Neuron (in vitro differentiated cells): ENCODE measurements at regions not wholly inside any gene's neighbourhood (a gene's known extent, or its start where the extent isn't known, plus 50 kb on each side); places are given as distances from the start of the nearest gene placed in this dataset.

ENCODE experiments used
- H2AFZ ChIP-seq: one replicate; pipeline ENCODE4 v1.6.1; 2013; ENCODE audit warnings: low read depth, mild to moderate bottlenecking, inconsistent platforms, low read length, moderate library complexity
- H3K27me3 ChIP-seq: one replicate; pipeline ENCODE4 v1.6.1; 2013; ENCODE audit warnings: low read length; ENCODE audit not compliant: insufficient read depth
- H3K36me3 ChIP-seq: one replicate; pipeline ENCODE4 v1.6.1; 2013; ENCODE audit warnings: low read length; ENCODE audit not compliant: insufficient read depth
- H3K4me1 ChIP-seq: one replicate; pipeline ENCODE4 v1.6.1; 2013; ENCODE audit warnings: low read length; ENCODE audit not compliant: insufficient read depth
- H3K4me3 ChIP-seq: 2 replicates; pipeline ENCODE4 v1.5.1; 2013; ENCODE audit warnings: mild to moderate bottlenecking, low read length, moderate library complexity
- H3K9me3 ChIP-seq: one replicate; pipeline ENCODE4 v1.6.1; 2013; ENCODE audit warnings: low read length

DNA sequence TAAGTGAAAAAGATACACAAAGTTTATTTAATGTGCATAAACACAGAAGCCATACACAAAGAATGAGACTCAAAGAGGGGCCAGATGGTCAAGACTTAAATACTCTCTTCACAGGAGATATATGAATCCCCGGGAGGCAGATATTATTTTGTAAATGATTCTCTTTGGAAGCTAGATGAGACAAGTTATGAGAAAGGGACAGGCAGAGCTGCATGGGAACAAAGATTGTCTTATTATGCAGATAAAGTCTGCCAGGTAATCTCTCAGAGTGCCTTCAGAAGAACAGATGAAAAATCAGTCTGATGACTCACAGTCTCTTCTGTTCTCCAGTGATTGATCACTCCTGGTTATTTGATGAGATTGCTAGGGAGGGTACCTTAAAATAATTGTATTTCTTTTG is 89.0 kb downstream of the NAF1 start:
- H3K4me1 ChIP-seq = peaks cover 6% of the 10 kb centered on the region
- no peaks in the 10 kb centered on the region for H3K27me3 ChIP-seq
- H2AFZ ChIP-seq = no peak overlapping the region
- H3K36me3 ChIP-seq = no peaks in the 10 kb centered on the region
- no peaks in the 10 kb centered on the region for H3K9me3 ChIP-seq
- no peak overlapping the region for H3K4me3 ChIP-seq

DNA sequence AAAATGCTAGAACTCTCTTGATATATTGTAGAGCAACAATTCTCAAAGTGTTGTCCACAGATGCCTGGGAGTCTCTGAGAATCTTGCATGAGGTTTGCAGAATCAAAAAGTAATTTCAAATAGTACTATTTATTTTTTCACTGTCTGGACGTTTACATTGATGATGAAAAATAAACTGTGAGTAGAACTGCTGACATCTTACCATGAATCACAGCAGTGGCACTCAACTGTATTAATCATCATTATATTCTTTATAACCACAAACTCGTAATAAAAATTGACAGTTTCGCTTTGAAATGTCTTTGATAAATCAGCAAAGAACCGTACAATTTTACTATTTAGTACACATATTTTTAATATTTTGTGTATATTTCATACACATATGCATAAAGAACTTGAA is 94.5 kb downstream of the NAF1 start:
- no peaks in the 10 kb centered on the region for H3K9me3 ChIP-seq
- peaks cover 4% of the 10 kb centered on the region for H3K4me1 ChIP-seq
- H3K36me3 ChIP-seq = no peaks in the 10 kb centered on the region
- H3K4me3 ChIP-seq = no peak overlapping the region
- H3K27me3 ChIP-seq = no peaks in the 10 kb centered on the region
- H2AFZ ChIP-seq = no peak overlapping the region

DNA sequence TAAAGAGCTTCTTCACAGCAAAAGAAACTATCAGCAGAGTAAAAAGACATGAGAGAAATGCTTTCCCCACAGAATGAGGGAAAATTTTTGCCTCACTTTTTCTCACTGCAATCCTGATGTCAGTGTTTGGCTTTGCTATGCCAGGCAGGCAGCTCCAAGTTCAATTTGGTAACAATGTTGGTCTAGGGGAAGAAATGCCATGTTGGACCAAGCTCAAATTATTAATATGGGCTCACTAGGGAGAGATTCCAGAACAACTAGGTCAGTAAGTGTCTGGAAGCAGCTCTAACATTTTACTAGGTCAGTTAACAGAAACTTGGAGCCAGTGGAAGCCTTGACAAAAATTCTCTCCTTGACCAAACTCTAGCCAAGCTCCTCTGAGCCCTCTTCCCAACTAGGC is 95.4 kb downstream of the NAF1 start:
- Histone ChIP-seq H3K36me3 (no peaks in the 10 kb centered on the region), H3K9me3 (no peaks in the 10 kb centered on the region), H2AFZ (no peak overlapping the region), H3K27me3 (no peaks in the 10 kb centered on the region), H3K4me1 (peaks cover 4% of the 10 kb centered on the region), H3K4me3 (no peak overlapping the region)

DNA sequence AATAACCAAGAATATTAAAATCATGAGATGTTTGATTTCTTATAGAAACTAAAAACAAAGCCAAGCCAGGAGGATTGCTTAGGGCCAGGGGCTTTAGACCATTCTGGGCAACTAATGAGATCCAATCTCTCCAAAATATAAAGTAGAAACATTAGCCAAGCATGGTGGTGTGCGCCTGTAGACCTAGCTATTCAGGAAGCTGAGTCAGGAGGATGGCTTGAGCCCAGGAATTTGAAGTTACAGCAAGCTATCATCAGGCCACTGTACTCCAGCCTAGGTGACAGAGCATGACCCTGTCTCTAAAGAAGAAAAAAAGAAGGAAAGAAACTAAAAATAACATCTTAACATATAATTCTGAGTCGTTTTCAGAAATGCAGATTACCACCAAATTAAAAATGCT is 96.7 kb downstream of the NAF1 start:
- Histone ChIP-seq H3K4me3 (no peak overlapping the region), H3K9me3 (no peaks in the 10 kb centered on the region), H2AFZ (no peak overlapping the region), H3K36me3 (no peaks in the 10 kb centered on the region), H3K4me1 (peaks cover 4% of the 10 kb centered on the region), H3K27me3 (no peaks in the 10 kb centered on the region)

DNA sequence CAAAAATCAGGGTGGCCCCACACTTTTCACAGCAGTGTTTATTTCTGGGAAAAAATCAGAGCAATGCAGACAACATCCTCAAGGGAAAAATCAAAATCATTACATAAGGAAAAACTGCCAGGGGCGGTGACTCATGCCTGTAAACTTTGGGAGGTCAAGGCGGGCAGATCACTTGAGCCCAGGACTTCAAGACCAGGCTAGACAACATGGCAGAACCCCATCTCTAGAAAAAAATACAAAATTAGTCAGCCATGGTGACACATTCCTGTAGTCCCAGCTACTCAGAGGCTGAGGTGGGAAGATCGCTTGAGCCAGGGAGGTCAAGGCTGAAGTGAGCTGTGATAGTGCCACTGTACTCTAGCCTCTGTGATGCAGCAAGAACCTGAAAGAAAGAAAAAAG is 102.8 kb downstream of the NAF1 start:
- Histone ChIP-seq H2AFZ (no peak overlapping the region), H3K27me3 (no peaks in the 10 kb centered on the region), H3K4me1 (no peaks in the 10 kb centered on the region), H3K9me3 (no peaks in the 10 kb centered on the region), H3K4me3 (no peak overlapping the region), H3K36me3 (no peaks in the 10 kb centered on the region)

DNA sequence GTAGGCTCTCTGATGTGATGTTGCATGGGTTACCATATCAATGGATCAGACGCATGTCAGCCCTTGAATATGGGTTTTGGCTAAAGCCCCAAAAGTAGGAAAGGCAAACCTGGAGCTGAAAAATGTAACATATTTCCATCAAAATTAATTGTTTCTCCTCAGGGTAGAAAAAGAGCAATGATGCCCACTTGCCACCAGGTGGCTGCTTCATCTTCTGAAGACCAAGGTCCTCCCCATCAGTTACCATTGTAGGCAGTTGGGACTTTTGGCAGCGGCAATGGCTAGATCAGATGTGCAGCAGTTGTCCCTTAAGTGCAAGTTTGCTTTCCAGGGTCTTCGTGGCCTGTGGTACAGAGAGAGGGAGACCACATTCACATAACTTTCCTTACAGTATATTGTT is 118.2 kb downstream of the NAF1 start:
- H2AFZ ChIP-seq = no peak overlapping the region

DNA sequence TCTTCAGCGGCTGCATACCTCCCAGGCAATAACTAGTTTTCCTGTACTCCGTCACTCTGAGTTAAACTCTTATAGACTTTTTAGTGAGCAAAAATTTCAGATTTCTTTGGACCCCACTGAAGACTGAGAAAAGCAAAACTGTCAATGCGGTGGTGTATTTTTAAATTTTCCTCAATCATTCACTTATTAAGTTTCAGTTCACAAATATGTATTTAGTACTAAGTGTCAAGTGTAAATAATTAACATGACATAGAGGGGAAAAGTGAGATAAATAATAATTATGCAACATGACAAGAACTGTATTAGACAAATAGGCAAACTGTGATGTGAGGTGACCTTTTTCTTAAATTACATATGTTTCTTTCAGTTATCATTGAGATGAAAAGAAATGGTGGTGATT is 124.4 kb downstream of the NAF1 start:
- Histone ChIP-seq H2AFZ (no peak overlapping the region), H3K4me1 (no peaks in the 10 kb centered on the region), H3K4me3 (no peak overlapping the region), H3K27me3 (no peaks in the 10 kb centered on the region), H3K36me3 (no peaks in the 10 kb centered on the region), H3K9me3 (no peaks in the 10 kb centered on the region)

More for the DNA sequence above, 118.2 kb downstream of the NAF1 start:
- H3K4me3 ChIP-seq = no peak overlapping the region
- no peaks in the 10 kb centered on the region for H3K36me3 ChIP-seq
- H3K9me3 ChIP-seq = no peaks in the 10 kb centered on the region
- no peaks in the 10 kb centered on the region for H3K27me3 ChIP-seq
- no peaks in the 10 kb centered on the region for H3K4me1 ChIP-seq

DNA sequence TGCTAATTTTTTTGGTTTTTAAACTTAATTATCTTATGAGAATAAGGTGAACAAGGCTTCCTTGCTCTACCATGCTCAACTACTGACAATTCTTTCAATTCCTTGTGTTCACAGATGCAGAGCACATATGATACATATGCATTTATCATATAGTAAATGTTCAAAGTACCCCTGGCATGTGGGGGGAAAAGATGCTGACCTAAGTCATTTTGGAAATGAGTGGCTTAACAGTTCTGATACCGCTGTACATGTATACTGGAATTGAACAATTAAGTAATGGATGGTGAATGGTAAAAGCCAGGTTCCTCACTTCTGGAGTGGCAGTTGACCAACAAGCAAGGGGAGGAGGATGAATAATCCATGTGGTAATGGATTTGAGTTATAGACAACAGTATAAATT is 149.6 kb downstream of the NAF1 start:
- Histone ChIP-seq H3K27me3 (no peaks in the 10 kb centered on the region), H3K4me1 (no peaks in the 10 kb centered on the region), H2AFZ (no peak overlapping the region), H3K9me3 (no peaks in the 10 kb centered on the region), H3K4me3 (no peak overlapping the region), H3K36me3 (no peaks in the 10 kb centered on the region)

DNA sequence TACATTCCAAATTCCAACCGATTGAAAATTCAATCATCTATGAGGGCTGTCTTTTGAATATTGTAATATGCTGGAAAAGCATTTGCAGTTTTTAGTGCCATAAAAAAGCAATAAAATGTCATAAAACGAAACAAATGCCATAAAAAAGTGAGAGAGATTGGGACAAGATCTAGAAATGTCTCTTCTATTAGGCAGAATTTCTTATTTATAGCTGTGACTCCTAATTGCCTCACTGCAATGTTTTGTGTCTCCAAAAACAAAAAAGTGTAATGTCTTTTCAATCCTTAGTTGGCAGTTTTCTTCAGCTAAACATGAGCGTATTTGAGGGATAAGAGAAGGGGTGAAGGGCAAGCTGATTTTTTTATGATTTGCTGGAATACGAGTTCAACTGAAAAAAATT is 153.9 kb downstream of the NAF1 start:
- no peak overlapping the region for H3K4me3 ChIP-seq

DNA sequence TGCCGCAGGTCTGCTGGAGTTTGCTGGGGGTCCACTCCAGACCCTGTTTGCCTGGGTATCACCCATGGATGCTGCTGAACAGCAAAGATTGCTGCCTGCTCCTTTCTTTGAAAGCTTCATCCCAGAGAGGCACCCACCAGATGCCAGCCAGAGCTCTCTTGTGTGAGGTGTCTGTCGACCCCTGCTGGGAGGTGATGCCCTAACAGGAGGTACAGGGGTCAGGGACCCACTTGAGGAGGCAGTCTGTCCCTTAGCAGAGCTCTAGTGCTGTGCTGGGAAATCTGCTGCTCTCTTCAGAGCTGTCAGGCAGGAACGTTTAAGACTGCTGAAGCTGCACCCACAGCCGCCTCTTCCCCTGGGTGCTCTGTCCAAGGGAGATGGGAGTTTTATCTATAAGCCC is 162.7 kb downstream of the NAF1 start:
- H3K4me3 ChIP-seq = no peak overlapping the region
- H3K36me3 ChIP-seq = no peaks in the 10 kb centered on the region
- no peaks in the 10 kb centered on the region for H3K9me3 ChIP-seq
- H3K27me3 ChIP-seq = no peaks in the 10 kb centered on the region
- no peak overlapping the region for H2AFZ ChIP-seq
- H3K4me1 ChIP-seq = no peaks in the 10 kb centered on the region

More for the DNA sequence above, 153.9 kb downstream of the NAF1 start:
- Histone ChIP-seq H2AFZ (no peak overlapping the region), H3K27me3 (no peaks in the 10 kb centered on the region), H3K4me1 (no peaks in the 10 kb centered on the region), H3K9me3 (no peaks in the 10 kb centered on the region), H3K36me3 (no peaks in the 10 kb centered on the region)

DNA sequence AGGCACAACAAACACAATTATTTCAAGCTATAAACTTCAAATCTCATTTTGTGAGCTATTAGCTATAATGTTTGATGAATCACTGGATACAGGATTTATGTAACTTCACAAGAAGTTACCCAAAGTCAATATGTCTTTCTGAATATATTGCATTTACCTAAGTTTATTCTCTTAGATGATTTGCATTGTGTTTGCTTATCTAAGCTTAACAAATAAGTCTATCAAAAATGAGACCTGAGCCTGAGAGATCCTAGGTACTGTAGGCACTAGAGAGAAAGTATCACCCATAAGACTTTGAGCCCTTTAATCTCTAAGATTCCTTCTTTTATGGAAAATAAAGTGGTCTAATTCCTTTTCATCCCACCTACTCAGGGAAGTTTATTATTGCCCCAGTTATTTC is 178.2 kb downstream of the NAF1 start:
- Histone ChIP-seq H3K9me3 (no peaks in the 10 kb centered on the region), H3K36me3 (no peaks in the 10 kb centered on the region), H3K27me3 (no peaks in the 10 kb centered on the region), H2AFZ (no peak overlapping the region), H3K4me1 (peaks cover 3% of the 10 kb centered on the region), H3K4me3 (no peak overlapping the region)

DNA sequence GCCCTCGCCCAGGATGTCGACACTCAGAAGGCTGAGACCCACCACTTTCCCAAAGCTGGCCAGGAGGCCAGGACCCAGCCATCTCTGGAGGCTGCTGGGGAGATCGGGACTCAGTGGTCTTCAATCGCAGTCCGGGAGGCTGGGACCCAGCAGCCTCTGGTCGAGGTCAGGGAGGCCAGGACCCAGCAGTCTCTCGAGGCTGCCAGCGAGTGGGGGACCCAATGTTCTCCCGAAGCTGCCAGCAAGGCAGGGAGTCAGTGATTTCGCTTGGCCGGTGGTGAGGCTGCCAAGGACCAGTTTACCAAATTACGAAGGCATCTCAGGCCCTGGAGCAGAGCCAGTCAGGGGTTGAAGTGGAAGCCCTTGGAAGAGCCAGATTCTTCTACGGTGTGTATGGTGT is 181.6 kb downstream of the NAF1 start:
- H2AFZ ChIP-seq = no peak overlapping the region
- H3K4me1 ChIP-seq = peaks cover 3% of the 10 kb centered on the region
- H3K36me3 ChIP-seq = no peaks in the 10 kb centered on the region
- H3K27me3 ChIP-seq = no peaks in the 10 kb centered on the region
- no peaks in the 10 kb centered on the region for H3K9me3 ChIP-seq
- no peak overlapping the region for H3K4me3 ChIP-seq

DNA sequence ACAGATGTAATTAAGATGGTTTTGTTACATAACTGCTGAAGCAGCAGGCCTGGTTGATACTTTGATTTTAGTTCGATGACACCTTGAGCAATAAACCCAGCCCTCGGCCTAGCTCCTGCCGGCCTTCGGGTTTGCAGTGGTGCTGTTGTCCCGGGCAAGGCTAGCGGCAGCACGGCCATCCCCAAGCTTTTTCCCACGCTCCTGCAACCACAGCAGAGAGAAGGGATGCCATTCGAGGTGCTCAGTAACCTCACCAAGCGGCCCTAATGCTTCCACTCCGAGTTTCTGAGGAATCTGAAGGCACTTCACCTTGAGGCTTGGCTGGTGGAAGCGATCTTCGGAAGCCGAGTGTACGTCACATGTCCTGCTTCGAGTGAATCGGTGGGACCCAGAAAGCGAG is 182.1 kb downstream of the NAF1 start:
- Histone ChIP-seq H2AFZ (no peak overlapping the region), H3K4me3 (no peak overlapping the region)

DNA sequence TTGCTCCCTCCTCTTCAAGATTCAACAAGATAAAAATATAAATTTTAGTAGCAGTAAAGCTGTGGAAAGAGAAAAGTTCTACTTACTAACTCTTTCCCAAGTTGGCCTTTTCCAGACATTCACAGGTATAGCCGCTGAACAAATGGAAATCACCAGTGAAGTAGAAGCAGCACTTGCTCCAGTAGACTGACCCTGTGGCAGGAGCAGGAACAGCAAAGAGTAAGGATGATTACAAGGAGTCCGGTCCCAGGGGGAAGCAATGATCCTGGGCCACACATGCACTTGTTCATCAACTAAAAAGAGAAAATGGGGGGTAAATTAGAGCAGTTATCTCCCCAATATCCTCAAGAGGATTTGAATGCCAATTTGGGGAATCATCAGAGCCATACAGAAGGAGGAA is 184.9 kb downstream of the NAF1 start:
- no peaks in the 10 kb centered on the region for H3K9me3 ChIP-seq

More for the DNA sequence above, 182.1 kb downstream of the NAF1 start:
- no peaks in the 10 kb centered on the region for H3K27me3 ChIP-seq
- peaks cover 3% of the 10 kb centered on the region for H3K4me1 ChIP-seq
- no peaks in the 10 kb centered on the region for H3K36me3 ChIP-seq
- H3K9me3 ChIP-seq = no peaks in the 10 kb centered on the region

More for the DNA sequence above, 184.9 kb downstream of the NAF1 start:
- Histone ChIP-seq H3K4me1 (no peaks in the 10 kb centered on the region), H3K27me3 (no peaks in the 10 kb centered on the region), H3K4me3 (no peak overlapping the region), H3K36me3 (no peaks in the 10 kb centered on the region), H2AFZ (no peak overlapping the region)
